Heart left ventricle (tissue), 16 donors: ENCODE measurements at regions not wholly inside any gene's neighbourhood (a gene's known extent, or its start where the extent isn't known, plus 50 kb on each side); places are given as distances from the start of the nearest gene placed in this dataset.

ENCODE experiments used
- ATAC-seq, 4 donors: fragments of 200-7000 bp; cut with Tn5 transposase; one replicate each; pipeline ENCODE4 v1.9.1; 2020 to 2022; ENCODE audit warnings: moderate library complexity in 4 of 4, mild to moderate bottlenecking in 3 of 4, moderate number of reproducible peaks in 1 of 4
- DNase-seq, 5 donors: peaks; one replicate each; pipeline ENCODE4 v3.0.0-alpha.2; 2020
- H3K27ac ChIP-seq, 12 donors: fragments of 200-600 bp; sonication (generic) in 4 of 12; one replicate each; pipeline versions ENCODE4 v1.5.0 to v1.8.0; 2016 to 2022; ENCODE audit warnings: mild to moderate bottlenecking in 2 of 12
- H3K27me3 ChIP-seq, 9 donors: fragments of 200-600 bp; sonication (generic) in 2 of 9; one replicate each; pipeline versions ENCODE4 v1.5.1 to v1.8.0; 2016 to 2022; ENCODE audit warnings: mild to moderate bottlenecking in 3 of 9
- H3K36me3 ChIP-seq, 9 donors: fragments of 200-600 bp; sonication (generic) in 2 of 9; one replicate each; pipeline versions ENCODE4 v1.5.0 to v1.8.0; 2018 to 2022; ENCODE audit warnings: mild to moderate bottlenecking in 2 of 9
- H3K4me1 ChIP-seq, 12 donors: fragments of 200-600 bp; sonication (generic) in 4 of 12; one replicate each; pipeline versions ENCODE4 v1.5.0 to v1.8.0; 2016 to 2022; ENCODE audit warnings: mild to moderate bottlenecking in 3 of 12
- H3K4me3 ChIP-seq, 12 donors: fragments of 200-600 bp; sonication (generic) in 4 of 12; one replicate each; pipeline versions ENCODE4 v1.5.0 to v1.8.0; 2017 to 2022; ENCODE audit warnings: mild to moderate bottlenecking in 9 of 12, moderate library complexity in 4 of 12
- H3K9me3 ChIP-seq, 12 donors: fragments of 200-600 bp; sonication (generic) in 4 of 12; one replicate each; pipeline versions ENCODE4 v1.5.0 to v1.8.0; 2016 to 2022; ENCODE audit warnings: mild to moderate bottlenecking in 1 of 12
- POLR2A ChIP-seq, 2 donors: fragments of 450-650 bp; IDR thresholded peaks; one replicate each; pipeline ENCODE4 v1.6.1; 2017; ENCODE audit warnings: antibody characterized with exemption in 2 of 2, mild to moderate bottlenecking in 2 of 2, moderate library complexity in 2 of 2
- WGBS, 4 donors: extraction: QIAGEN DNeasy Blood & Tissue Kit in 2 of 4; methylation state at CpG; one replicate each; pipeline versions ENCODE4 v1.1.5 to v1.1.7; 2013 to 2018; 5-methylcytosine and 5-hydroxymethylcytosine counted together
- intact Hi-C, 10 donors: fragments of 100-400 bp; cut with DNase I; formaldehyde crosslinking; loops; one replicate each; pipeline versions ENCODE4 v1.11.1 to v1.14.2; 2022
- TF ChIP-seq, protein P1 (sequence below), 12 donors: fragments of 200-600 bp; sonication (generic) in 4 of 12; IDR thresholded peaks; one replicate each; pipeline versions ENCODE4 v1.5.0 to v1.8.0; 2018 to 2022; ENCODE audit warnings: antibody characterized with exemption in 12 of 12, mild to moderate bottlenecking in 5 of 12
- donor health status: ischemic (EF 13 %, LVEDD 7.1; RV severe dilation, severe dysfunction).
- donor health status: healthy with polysubstance abuse.
- donor health status: DM: no; HTN: yes; CAD: no.
- donor health status: DM: no; HTN: no; CAD: no.
- donor health status: ischemic (EF 25% LVEDD 6.9; RV normal size, moderate dysfunction).
- donor health status: ischemic (EF 25% LVEDD 5.7; RV mildly dilated, moderate dysfunction).
- donor health status: healthy.
- donor health status: DM: yes; HTN: yes; CAD: no.
- donor health status: ischemic (EF 35%, LVEDD 5.7; RV mildly dilated, moderate dysfunction).
- donor health status: nonischemic (EF 11% LVEDD 7.7; RV severe dilation, severe dysfunction).
- donor health status: DM: yes; HTN: yes; CAD: no.
- donor health status: PGD.
- donor health status: ischemic (EF 29% LVEDD 5.4; RV normal size, mild dysfunction).
- donor health status: nonischemic (EF 23%, LVEDD 6.1; RV moderate dilation, normal function).

DNA sequence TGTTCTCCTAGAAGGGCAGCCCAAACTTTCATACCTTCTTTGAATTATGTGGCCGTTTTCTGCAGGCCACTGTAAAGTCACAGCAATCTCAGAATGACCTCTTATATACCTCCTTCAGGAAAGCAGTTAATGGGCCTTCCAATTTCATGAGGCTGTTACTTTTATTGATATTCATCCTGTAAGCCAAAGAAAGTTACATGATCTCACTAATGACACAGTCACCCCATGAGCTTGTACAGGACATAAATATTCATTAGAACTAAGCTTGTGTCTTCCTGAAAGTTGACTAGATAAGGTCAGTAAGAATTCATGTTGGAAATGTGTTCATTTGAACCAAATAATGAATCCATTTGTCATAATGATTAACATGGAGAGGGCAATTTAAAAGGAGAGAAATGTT is 283.1 kb upstream of the NWD2 start:
- Histone ChIP-seq H3K9me3 (no peaks in the 10 kb centered on the region), H3K36me3 (no peaks in the 10 kb centered on the region), H3K27ac (no peak overlapping the region), H3K27me3 (no peaks in the 10 kb centered on the region), H3K4me1 (no peaks in the 10 kb centered on the region), H3K4me3 (no peak overlapping the region)
- no peak for DNase-seq
- no peak for ATAC-seq
- intact Hi-C loops = no loop called here
- 46 to 68% (median 59%) methylated on average over 1 of the region's 1 CpG for WGBS, 4 donors
- no peak for TF ChIP-seq POLR2A (IDR thresholded peaks at IDR 0.05)
- TF ChIP-seq, protein P1, sequence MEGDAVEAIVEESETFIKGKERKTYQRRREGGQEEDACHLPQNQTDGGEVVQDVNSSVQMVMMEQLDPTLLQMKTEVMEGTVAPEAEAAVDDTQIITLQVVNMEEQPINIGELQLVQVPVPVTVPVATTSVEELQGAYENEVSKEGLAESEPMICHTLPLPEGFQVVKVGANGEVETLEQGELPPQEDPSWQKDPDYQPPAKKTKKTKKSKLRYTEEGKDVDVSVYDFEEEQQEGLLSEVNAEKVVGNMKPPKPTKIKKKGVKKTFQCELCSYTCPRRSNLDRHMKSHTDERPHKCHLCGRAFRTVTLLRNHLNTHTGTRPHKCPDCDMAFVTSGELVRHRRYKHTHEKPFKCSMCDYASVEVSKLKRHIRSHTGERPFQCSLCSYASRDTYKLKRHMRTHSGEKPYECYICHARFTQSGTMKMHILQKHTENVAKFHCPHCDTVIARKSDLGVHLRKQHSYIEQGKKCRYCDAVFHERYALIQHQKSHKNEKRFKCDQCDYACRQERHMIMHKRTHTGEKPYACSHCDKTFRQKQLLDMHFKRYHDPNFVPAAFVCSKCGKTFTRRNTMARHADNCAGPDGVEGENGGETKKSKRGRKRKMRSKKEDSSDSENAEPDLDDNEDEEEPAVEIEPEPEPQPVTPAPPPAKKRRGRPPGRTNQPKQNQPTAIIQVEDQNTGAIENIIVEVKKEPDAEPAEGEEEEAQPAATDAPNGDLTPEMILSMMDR (IDR thresholded peaks at IDR 0.05) = no peak

DNA sequence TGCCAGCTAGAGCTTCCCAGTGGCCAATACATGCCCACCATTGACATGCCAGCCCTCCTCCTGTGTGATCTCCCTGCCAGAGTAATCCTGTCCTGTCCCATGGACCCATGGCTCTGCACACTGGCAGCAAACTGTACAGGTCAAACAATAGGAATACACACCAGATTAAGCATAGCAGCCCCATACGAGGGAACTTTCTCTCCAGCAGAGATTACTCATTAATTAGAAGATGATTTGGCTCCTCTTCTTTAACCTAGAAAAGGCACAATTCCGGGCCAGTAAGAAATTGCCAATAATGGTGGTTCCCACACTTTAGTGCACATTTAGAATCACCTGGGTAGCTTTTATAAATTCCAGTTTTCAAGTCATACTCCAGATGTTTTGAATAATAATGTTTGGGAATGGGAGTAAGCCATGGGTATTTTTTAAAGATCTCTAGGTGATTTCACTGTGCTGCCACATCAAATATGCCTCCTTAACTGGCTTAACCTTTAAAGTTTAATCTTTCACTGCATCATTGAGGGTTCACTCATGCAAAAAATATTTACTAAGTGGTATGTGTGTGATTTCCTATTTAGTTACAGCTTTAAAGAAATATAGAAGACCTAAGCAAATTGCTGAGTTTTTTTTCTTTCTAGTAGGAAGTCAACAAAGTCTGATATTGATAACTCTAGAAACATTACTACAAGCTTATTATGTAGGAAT is 277.6 kb upstream of the NWD2 start:
- Histone ChIP-seq H3K4me1 (no peaks in the 10 kb centered on the region), H3K27me3 (no peaks in the 10 kb centered on the region), H3K36me3 (no peaks in the 10 kb centered on the region), H3K4me3 (no peak overlapping the region), H3K9me3 (peaks cover 0 to 4% (median 0%) of the 10 kb centered on the region in 12 donors), H3K27ac (no peak overlapping the region)
- no peak for ATAC-seq
- no peak for DNase-seq
- TF ChIP-seq, protein P1 (IDR thresholded peaks at IDR 0.05) = no peak
- no peak for TF ChIP-seq POLR2A (IDR thresholded peaks at IDR 0.05)
- 73 to 86% (median 79%) methylated on average over 2 of the region's 2 CpGs for WGBS, 4 donors
- intact Hi-C loops = no loop called here

DNA sequence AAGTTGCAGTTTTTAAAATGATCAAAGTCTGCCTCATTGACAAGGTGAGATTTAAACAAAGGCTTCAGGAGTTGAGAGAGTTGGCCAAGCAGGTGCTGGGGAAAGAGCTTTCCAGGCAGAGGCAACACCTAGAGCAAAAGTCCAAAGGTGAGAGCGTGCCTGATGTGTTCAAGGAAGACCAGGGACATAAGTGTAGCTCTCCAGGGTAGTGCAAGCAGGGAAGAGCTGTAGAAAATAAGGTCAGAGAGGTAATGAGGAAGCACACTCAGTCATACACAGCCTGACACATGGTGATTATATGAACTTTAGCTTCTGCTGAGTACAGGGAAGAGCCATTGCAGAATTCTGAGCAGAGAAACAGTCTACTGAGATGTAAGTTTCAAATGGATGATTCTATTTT is 265.0 kb upstream of the NWD2 start:
- DNase-seq (no peak), ATAC-seq (peak in 1 of 4 donors; percentile 16)
- WGBS, 4 donors = 63 to 75% (median 70%) methylated on average over 1 of the region's 1 CpG
- H3K27me3 ChIP-seq = no peaks in the 10 kb centered on the region
- H3K27ac ChIP-seq = no peak overlapping the region
- no peak overlapping the region for H3K4me3 ChIP-seq
- H3K9me3 ChIP-seq = no peaks in the 10 kb centered on the region
- intact Hi-C loops = no loop called here
- H3K36me3 ChIP-seq = no peaks in the 10 kb centered on the region
- no peaks in the 10 kb centered on the region for H3K4me1 ChIP-seq
- TF ChIP-seq POLR2A (IDR thresholded peaks at IDR 0.05) = no peak
- TF ChIP-seq, protein P1 (IDR thresholded peaks at IDR 0.05) = no peak

DNA sequence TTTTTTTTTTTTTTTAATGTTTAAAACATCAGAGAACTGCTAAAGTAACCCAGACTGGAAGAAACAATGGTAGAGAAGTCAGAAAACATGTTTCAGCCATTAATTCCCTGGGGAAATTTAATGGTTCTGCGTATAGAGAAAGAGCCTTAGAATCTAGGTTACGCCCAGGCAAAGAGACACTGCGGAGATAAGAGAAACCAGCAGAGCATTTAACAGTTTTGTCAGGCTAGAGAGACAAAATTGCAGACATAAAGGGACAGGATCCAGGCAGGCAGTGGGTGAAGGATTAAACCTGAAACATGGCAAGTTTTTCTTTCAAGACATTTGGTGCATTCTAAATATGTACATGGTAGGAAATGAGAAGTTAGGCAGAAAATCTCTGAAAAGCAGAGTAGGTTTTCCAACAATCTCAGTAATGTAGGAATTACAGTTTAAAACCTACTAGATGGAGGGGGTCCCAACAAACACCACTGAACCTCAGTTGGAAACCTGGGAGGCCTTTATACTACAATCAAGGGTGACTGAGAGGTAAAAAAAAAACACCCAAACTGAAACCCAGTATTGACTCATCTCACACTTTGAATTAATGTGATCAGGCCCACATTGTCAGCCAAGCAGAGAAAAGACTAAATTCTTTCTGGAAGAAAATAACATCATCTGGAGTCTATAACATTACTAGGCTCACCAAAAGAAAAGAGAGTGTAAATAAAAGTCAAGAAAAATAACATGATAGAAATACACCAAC is 254.2 kb upstream of the NWD2 start:
- DNase-seq (no peak), ATAC-seq (no peak)
- Histone ChIP-seq H3K9me3 (peaks cover 0 to 3% (median 0%) of the 10 kb centered on the region in 12 donors), H3K27ac (no peak overlapping the region), H3K36me3 (no peaks in the 10 kb centered on the region), H3K4me1 (no peaks in the 10 kb centered on the region), H3K4me3 (no peak overlapping the region), H3K27me3 (no peaks in the 10 kb centered on the region)
- intact Hi-C loops = no loop called here
- TF ChIP-seq POLR2A (IDR thresholded peaks at IDR 0.05) = no peak
- TF ChIP-seq, protein P1 (IDR thresholded peaks at IDR 0.05) = no peak
- 40 to 55% (median 44%) methylated on average over 3 of the region's 3 CpGs for WGBS, 4 donors
